Kidney (tissue), 13 donors: ENCODE measurements at regions not wholly inside any gene's neighbourhood (a gene's known extent, or its start where the extent isn't known, plus 50 kb on each side); places are given as distances from the start of the nearest gene placed in this dataset.

ENCODE experiments used
- DNase-seq, 5 donors: peaks; one replicate each; pipeline ENCODE4 v3.0.0-alpha.2; 2013 to 2020
- FAIRE-seq: peaks from 2 replicates; lab custom pipeline; 2012; peaks lifted over from hg19 to GRCh38; lab: Jason Lieb, UNC
- H3K27ac ChIP-seq, 2 donors: one replicate each; pipeline ENCODE4 v1.7.0; 2013; ENCODE audit warnings: low read depth in 2 of 2, low read length in 2 of 2, inconsistent platforms in 1 of 2
- H3K27me3 ChIP-seq: one replicate; pipeline ENCODE4 v1.7.1; 2013; ENCODE audit warnings: low read length, inconsistent platforms; ENCODE audit not compliant: control insufficient read depth, insufficient read depth
- H3K36me3 ChIP-seq, 3 donors: one replicate each; pipeline versions ENCODE4 v1.7.0 to v1.7.1; 2013; ENCODE audit warnings: low read length in 3 of 3, control low read depth in 1 of 3, inconsistent platforms in 1 of 3; ENCODE audit not compliant: insufficient read depth in 3 of 3, control insufficient read depth in 2 of 3
- H3K4me1 ChIP-seq, 3 donors: one replicate each; pipeline versions ENCODE4 v1.7.0 to v1.7.1; 2013; ENCODE audit warnings: low read length in 3 of 3, inconsistent platforms in 1 of 3, low read depth in 1 of 3; ENCODE audit not compliant: control insufficient read depth in 2 of 3, insufficient read depth in 2 of 3
- H3K4me3 ChIP-seq, 3 donors: one replicate each; pipeline versions ENCODE4 v1.7.0 to v1.8.1; 2013; ENCODE audit warnings: low read length in 3 of 3, control low read depth in 1 of 3, inconsistent platforms in 1 of 3
- H3K9ac ChIP-seq, 3 donors: one replicate each; pipeline versions ENCODE4 v1.7.0 to v1.7.1; 2013; ENCODE audit warnings: low read length in 3 of 3, control low read depth in 1 of 3, inconsistent platforms in 1 of 3
- H3K9me3 ChIP-seq, 3 donors: one replicate each; pipeline versions ENCODE4 v1.7.0 to v1.7.1; 2013; ENCODE audit warnings: low read length in 3 of 3, control low read depth in 1 of 3, inconsistent platforms in 1 of 3; ENCODE audit not compliant: control insufficient read depth in 2 of 3, insufficient read depth in 1 of 3
- CTCF ChIP-seq: IDR thresholded peaks from 3 replicates; pipeline ENCODE4 v1.5.1; 2012; ENCODE audit warnings: mild to moderate bottlenecking, moderate library complexity, borderline replicate concordance; ENCODE audit not compliant: insufficient read depth; ENCODE audit errors: extremely low read depth
- intact Hi-C: fragments of 100-400 bp; cut with DNase I; formaldehyde crosslinking; loops from one replicate; pipeline ENCODE4 v1.11.1; 2022
- donor health status: control.
- donor health status: control.
- donor health status: control.
- donor health status: control.
- donor health status: control.
- donor health status: DM: yes; HTN: yes; CAD: no.
- donor health status: Normal renal cell carcinoma (clear cell type).

- Histone ChIP-seq H3K4me1 (no peaks in the 10 kb centered on the region), H3K4me3 (no peak overlapping the region), H3K9me3 (no peaks in the 10 kb centered on the region), H3K27me3 (no peaks in the 10 kb centered on the region), H3K27ac (no peak overlapping the region), H3K36me3 (no peaks in the 10 kb centered on the region), H3K9ac (no peak overlapping the region)
- intact Hi-C loops, result no loop called here
- TF ChIP-seq CTCF, result no peak
- FAIRE-seq (no peak), DNase-seq (no peak)
Measured at GRCh38 chr14:80388980-80389711, 177.8 kb upstream of the DIO2 start.

GRCh38 chr14:80387563-80387981, 176.3 kb upstream of the DIO2 start:
- no peaks in the 10 kb centered on the region for H3K4me1 ChIP-seq
- no peaks in the 10 kb centered on the region for H3K36me3 ChIP-seq
- FAIRE-seq (no peak), DNase-seq (no peak)
- H3K27me3 ChIP-seq, result no peaks in the 10 kb centered on the region
- H3K27ac ChIP-seq, result no peak overlapping the region
- intact Hi-C loops, result no loop called here
- no peak overlapping the region for H3K4me3 ChIP-seq
- no peak overlapping the region for H3K9ac ChIP-seq
- TF ChIP-seq CTCF, result no peak
- no peaks in the 10 kb centered on the region for H3K9me3 ChIP-seq

GRCh38 chr14:80385336-80385735, 174.0 kb upstream of the DIO2 start:
- H3K4me3 ChIP-seq, result no peak overlapping the region
- no peaks in the 10 kb centered on the region for H3K9me3 ChIP-seq
- no peaks in the 10 kb centered on the region for H3K4me1 ChIP-seq
- no peak overlapping the region for H3K27ac ChIP-seq
- no peak for TF ChIP-seq CTCF
- H3K9ac ChIP-seq, result no peak overlapping the region
- DNase-seq (no peak), FAIRE-seq (no peak)
- H3K27me3 ChIP-seq, result no peaks in the 10 kb centered on the region
- intact Hi-C loops, result no loop called here
- no peaks in the 10 kb centered on the region for H3K36me3 ChIP-seq

- Histone ChIP-seq H3K9ac (no peak overlapping the region), H3K36me3 (no peaks in the 10 kb centered on the region), H3K27ac (no peak overlapping the region), H3K4me1 (no peaks in the 10 kb centered on the region), H3K27me3 (no peaks in the 10 kb centered on the region), H3K4me3 (no peak overlapping the region), H3K9me3 (no peaks in the 10 kb centered on the region)
- intact Hi-C loops, result no loop called here
- no peak for TF ChIP-seq CTCF
- FAIRE-seq (no peak), DNase-seq (no peak)
Measured at GRCh38 chr14:80383223-80383622, 171.9 kb upstream of the DIO2 start.
